Mammary epithelial cell (primary cell): ENCODE measurements at regions not wholly inside any gene's neighbourhood (a gene's known extent, or its start where the extent isn't known, plus 50 kb on each side); places are given as distances from the start of the nearest gene placed in this dataset.
"Not testable (repeated sequence)": the region's sequence is repeated elsewhere in the genome, so short reads cannot be mapped to it uniquely, and the experiment has no call there.

Experiments
- EZH2 ChIP-seq: IDR thresholded peaks from 2 replicates; pipeline ENCODE4 v1.6.1; 2012; ENCODE audit warnings: low read length, inconsistent platforms, borderline replicate concordance
- TF ChIP-seq, protein P1 (sequence below), 2 donors: IDR thresholded peaks in 1 of 2; conservative IDR thresholded peaks in 1 of 2; 2 replicates each; pipeline ENCODE4 v1.5.1; 2011 to 2012; ENCODE audit warnings: inconsistent platforms in 2 of 2, low read length in 2 of 2, mild to moderate bottlenecking in 2 of 2, control low read depth in 1 of 2, low read depth in 1 of 2; ENCODE audit not compliant: insufficient read depth in 1 of 2; ENCODE audit errors: extremely low read depth in 1 of 2

DNA sequence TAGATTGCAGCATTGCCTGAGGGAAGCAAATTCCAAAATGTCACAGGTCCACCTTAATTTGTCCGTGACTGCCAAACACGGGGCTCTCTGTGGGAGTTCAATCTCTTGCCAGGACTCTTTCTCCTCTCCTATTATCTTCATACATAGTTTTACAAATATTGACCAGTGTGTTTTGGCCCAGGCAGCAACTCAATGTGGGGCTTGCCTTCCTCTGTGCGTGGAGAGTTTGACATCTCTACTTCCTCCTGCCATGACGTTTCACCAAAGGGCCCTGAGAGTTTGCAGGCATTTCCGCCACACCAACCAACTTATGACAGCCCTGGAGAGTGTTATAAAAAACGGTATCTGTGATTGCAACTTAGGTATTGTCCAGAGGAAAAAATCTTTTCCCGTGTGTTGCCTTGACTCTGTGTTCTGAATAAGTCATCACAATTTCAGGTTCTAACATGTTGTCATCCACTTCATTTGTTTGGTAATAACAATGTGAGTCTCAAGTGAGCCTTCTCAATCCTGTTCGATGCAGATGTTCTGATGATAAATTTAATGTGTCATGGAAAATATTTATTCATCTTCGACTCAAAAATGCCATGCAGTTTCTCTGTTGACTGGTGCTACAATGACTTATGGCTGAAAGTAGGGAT is 106.0 kb downstream of the PWWP3B start:
- not testable (repeated sequence) for TF ChIP-seq EZH2
- TF ChIP-seq, protein P1, sequence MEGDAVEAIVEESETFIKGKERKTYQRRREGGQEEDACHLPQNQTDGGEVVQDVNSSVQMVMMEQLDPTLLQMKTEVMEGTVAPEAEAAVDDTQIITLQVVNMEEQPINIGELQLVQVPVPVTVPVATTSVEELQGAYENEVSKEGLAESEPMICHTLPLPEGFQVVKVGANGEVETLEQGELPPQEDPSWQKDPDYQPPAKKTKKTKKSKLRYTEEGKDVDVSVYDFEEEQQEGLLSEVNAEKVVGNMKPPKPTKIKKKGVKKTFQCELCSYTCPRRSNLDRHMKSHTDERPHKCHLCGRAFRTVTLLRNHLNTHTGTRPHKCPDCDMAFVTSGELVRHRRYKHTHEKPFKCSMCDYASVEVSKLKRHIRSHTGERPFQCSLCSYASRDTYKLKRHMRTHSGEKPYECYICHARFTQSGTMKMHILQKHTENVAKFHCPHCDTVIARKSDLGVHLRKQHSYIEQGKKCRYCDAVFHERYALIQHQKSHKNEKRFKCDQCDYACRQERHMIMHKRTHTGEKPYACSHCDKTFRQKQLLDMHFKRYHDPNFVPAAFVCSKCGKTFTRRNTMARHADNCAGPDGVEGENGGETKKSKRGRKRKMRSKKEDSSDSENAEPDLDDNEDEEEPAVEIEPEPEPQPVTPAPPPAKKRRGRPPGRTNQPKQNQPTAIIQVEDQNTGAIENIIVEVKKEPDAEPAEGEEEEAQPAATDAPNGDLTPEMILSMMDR (conservative IDR thresholded peaks at IDR 0.05 in 1 of 2, IDR thresholded peaks at IDR 0.05 in 1 of 2; ENCODE audit: extremely low read depth in 1 of 2, insufficient read depth in 1 of 2, low read depth in 1 of 2, low read length in 2 of 2), result not testable (repeated sequence)
